ENCODE measurements at regions not wholly inside any gene's neighbourhood (a gene's known extent, or its start where the extent isn't known, plus 50 kb on each side); places are given as distances from the start of the nearest gene placed in this dataset.

GRCh38 chr7:91344911-91345310, 80.7 kb downstream of the FZD1 start:
- Histone ChIP-seq H3K27ac (no peak overlapping the region), H3K4me3 (no peak overlapping the region), H3K27me3 (no peaks in the 10 kb centered on the region), H3K4me1 (peaks cover 0 to 7% of the 10 kb centered on the region in 2 donors), H3K36me3 (no peaks in the 10 kb centered on the region), H3K9me3 (no peaks in the 10 kb centered on the region)
- in situ Hi-C loops (cut with MboI; ENCODE audit: low sequenced_read_pairs in 4 of 4) (no loop called here), intact Hi-C loops (cut with DNase I; ENCODE audit: low total_unique reads) (no loop called here)
- TF ChIP-seq CTCF (IDR thresholded peaks at IDR 0.05 in 4 of 5, conservative IDR thresholded peaks at IDR 0.05 in 1 of 5): no peak
- no peak for TF ChIP-seq POLR2A (IDR thresholded peaks at IDR 0.05)
- ATAC-seq: no peak
- no peak for DNase-seq

GRCh38 chr7:91345449-91345848, 81.2 kb downstream of the FZD1 start:
- Histone ChIP-seq H3K4me1 (peaks cover 0 to 7% of the 10 kb centered on the region in 2 donors), H3K27me3 (no peaks in the 10 kb centered on the region), H3K4me3 (no peak overlapping the region), H3K27ac (no peak overlapping the region), H3K9me3 (no peaks in the 10 kb centered on the region), H3K36me3 (no peaks in the 10 kb centered on the region)
- intact Hi-C loops (cut with DNase I; ENCODE audit: low total_unique reads) (no loop called here), in situ Hi-C loops (cut with MboI; ENCODE audit: low sequenced_read_pairs in 4 of 4) (no loop called here)
- DNase-seq (no peak), ATAC-seq (no peak)
- no peak for TF ChIP-seq CTCF (IDR thresholded peaks at IDR 0.05 in 4 of 5, conservative IDR thresholded peaks at IDR 0.05 in 1 of 5)
- no peak for TF ChIP-seq POLR2A (IDR thresholded peaks at IDR 0.05)

- Histone ChIP-seq H3K27me3 (no peaks in the 10 kb centered on the region), H3K27ac (no peak overlapping the region), H3K4me1 (peaks cover 0 to 7% of the 10 kb centered on the region in 2 donors), H3K36me3 (no peaks in the 10 kb centered on the region), H3K4me3 (no peak overlapping the region), H3K9me3 (no peaks in the 10 kb centered on the region)
- DNase-seq (no peak), ATAC-seq (no peak)
- in situ Hi-C loops (cut with MboI; ENCODE audit: low sequenced_read_pairs in 4 of 4) (no loop called here), intact Hi-C loops (cut with DNase I; ENCODE audit: low total_unique reads) (no loop called here)
- TF ChIP-seq CTCF (IDR thresholded peaks at IDR 0.05 in 4 of 5, conservative IDR thresholded peaks at IDR 0.05 in 1 of 5) (no peak), POLR2A (IDR thresholded peaks at IDR 0.05) (no peak)
Observed at GRCh38 chr7:91346426-91346825, 82.2 kb downstream of the FZD1 start.

- TF ChIP-seq POLR2A (IDR thresholded peaks at IDR 0.05) (no peak), CTCF (IDR thresholded peaks at IDR 0.05 in 4 of 5, conservative IDR thresholded peaks at IDR 0.05 in 1 of 5) (no peak)
- Histone ChIP-seq H3K4me3 (no peak overlapping the region), H3K27me3 (no peaks in the 10 kb centered on the region), H3K4me1 (peaks cover 0 to 7% of the 10 kb centered on the region in 2 donors), H3K9me3 (no peaks in the 10 kb centered on the region), H3K27ac (no peak overlapping the region), H3K36me3 (no peaks in the 10 kb centered on the region)
- no peak for ATAC-seq
- in situ Hi-C loops (cut with MboI; ENCODE audit: low sequenced_read_pairs in 4 of 4): no loop called here
- no peak for DNase-seq
- intact Hi-C loops (cut with DNase I; ENCODE audit: low total_unique reads): no loop called here
Observed at GRCh38 chr7:91347290-91347689, 83.1 kb downstream of the FZD1 start.

- DNase-seq: no peak
- no peak overlapping the region for H3K4me3 ChIP-seq
- intact Hi-C loops (cut with DNase I; ENCODE audit: low total_unique reads) (no loop called here), in situ Hi-C loops (cut with MboI; ENCODE audit: low sequenced_read_pairs in 4 of 4) (no loop called here)
- TF ChIP-seq POLR2A (IDR thresholded peaks at IDR 0.05) (no peak), CTCF (IDR thresholded peaks at IDR 0.05 in 4 of 5, conservative IDR thresholded peaks at IDR 0.05 in 1 of 5) (no peak)
- no peak overlapping the region for H3K27ac ChIP-seq
- no peaks in the 10 kb centered on the region for H3K27me3 ChIP-seq
- peaks cover 0 to 7% of the 10 kb centered on the region in 2 donors for H3K4me1 ChIP-seq
- no peaks in the 10 kb centered on the region for H3K9me3 ChIP-seq
- no peaks in the 10 kb centered on the region for H3K36me3 ChIP-seq
- no peak for ATAC-seq
Observed at GRCh38 chr7:91348711-91349110, 84.5 kb downstream of the FZD1 start.
